GM23338 (cell line): ENCODE measurements at regions not wholly inside any gene's neighbourhood (a gene's known extent, or its start where the extent isn't known, plus 50 kb on each side); places are given as distances from the start of the nearest gene placed in this dataset.

Experiments
- ATAC-seq: fragments of 200-7000 bp; cut with Tn5 transposase; 3 replicates; pipeline ENCODE4 v1.9.1; 2020
- DNase-seq: peaks from one replicate; pipeline ENCODE4 v3.0.0-alpha.2; 2015; ENCODE audit warnings: low spot score
- H2AFZ ChIP-seq: fragments of 200-600 bp; sonication (generic); 2 replicates; pipeline ENCODE4 v1.8.0; 2016; ENCODE audit warnings: antibody characterized with exemption, mild to moderate bottlenecking, moderate library complexity
- H3F3A ChIP-seq: fragments of 200-600 bp; sonication (generic); replicated peaks from 2 replicates; pipeline ENCODE4 v1.8.0; 2017; ENCODE audit warnings: antibody characterized with exemption, mixed run types, low read depth
- H3K27ac ChIP-seq: fragments of 200-600 bp; sonication (generic); 2 replicates; pipeline ENCODE4 v1.6.1; 2016; ENCODE audit warnings: low read depth
- H3K27me3 ChIP-seq: fragments of 200-600 bp; sonication (generic); 2 replicates; pipeline ENCODE4 v1.8.0; 2016; ENCODE audit warnings: mild to moderate bottlenecking, mixed run types, moderate library complexity; ENCODE audit not compliant: insufficient read depth
- H3K36me3 ChIP-seq: fragments of 200-600 bp; sonication (generic); 2 replicates; pipeline ENCODE4 v1.8.0; 2016; ENCODE audit warnings: mild to moderate bottlenecking; ENCODE audit not compliant: insufficient read depth
- H3K4me1 ChIP-seq: fragments of 200-600 bp; sonication (generic); 2 replicates; pipeline ENCODE4 v1.8.0; 2016; ENCODE audit warnings: mild to moderate bottlenecking, moderate library complexity; ENCODE audit not compliant: insufficient read depth
- H3K4me2 ChIP-seq: fragments of 200-600 bp; sonication (generic); 2 replicates; pipeline ENCODE4 v1.7.1; 2017; ENCODE audit warnings: mixed run types
- H3K4me3 ChIP-seq: fragments of 200-600 bp; sonication (generic); 2 replicates; pipeline ENCODE4 v1.6.1; 2016; ENCODE audit warnings: mixed run types
- H3K79me2 ChIP-seq: fragments of 200-600 bp; sonication (generic); replicated peaks from 2 replicates; pipeline ENCODE4 v1.8.0; 2017; ENCODE audit warnings: mild to moderate bottlenecking; ENCODE audit not compliant: insufficient read depth
- H3K9me2 ChIP-seq: fragments of 200-600 bp; sonication (generic); 2 replicates; pipeline ENCODE4 v1.8.0; 2017; ENCODE audit not compliant: insufficient read depth
- H4K20me1 ChIP-seq: fragments of 200-600 bp; sonication (generic); replicated peaks from 2 replicates; pipeline ENCODE4 v1.8.0; 2017; ENCODE audit warnings: mild to moderate bottlenecking; ENCODE audit not compliant: insufficient read depth
- H3K27ac Mint-ChIP-seq: 2 replicates; pipeline ENCODE4 v1.8.0; 2020; ENCODE audit warnings: inconsistent platforms, mild to moderate bottlenecking, moderate library complexity, mixed read lengths
- H3K27me3 Mint-ChIP-seq: 3 replicates; pipeline ENCODE4 v1.8.0; 2022; ENCODE audit warnings: low read depth, mild to moderate bottlenecking, moderate library complexity, mixed read lengths, inconsistent platforms; ENCODE audit not compliant: insufficient read depth, poor library complexity
- H3K36me3 Mint-ChIP-seq: 3 replicates; pipeline ENCODE4 v1.8.0; 2021; ENCODE audit warnings: low read depth, mild to moderate bottlenecking, inconsistent platforms, moderate library complexity, mixed read lengths
- H3K4me1 Mint-ChIP-seq: 3 replicates; pipeline ENCODE4 v1.8.0; 2020; ENCODE audit warnings: mild to moderate bottlenecking, inconsistent platforms, mixed read lengths
- H3K4me3 Mint-ChIP-seq: 3 replicates; pipeline ENCODE4 v1.8.0; 2021; ENCODE audit warnings: moderate library complexity, mild to moderate bottlenecking, inconsistent platforms, mixed read lengths
- H3K9me3 Mint-ChIP-seq: 3 replicates; pipeline ENCODE4 v1.8.0; 2020; ENCODE audit warnings: moderate library complexity, mild to moderate bottlenecking, inconsistent platforms, mixed read lengths
- CREB1 ChIP-seq: fragments of 250-450 bp; sonication (Bioruptor Pico); IDR thresholded peaks from 2 replicates; pipeline ENCODE4 v1.5.0; 2020; ENCODE audit warnings: low read depth, mild to moderate bottlenecking, moderate library complexity
- CTCF ChIP-seq, 2 experiments: fragments of 200-600 bp in 1 of 2; sonication (generic) in 1 of 2; conservative IDR thresholded peaks; 2 replicates each; pipeline versions ENCODE4 v1.5.1 to v1.6.1; 2016 to 2017; ENCODE audit warnings: antibody characterized with exemption in 2 of 2, low read depth in 2 of 2, mild to moderate bottlenecking in 2 of 2, moderate library complexity in 1 of 2
- ETS1 ChIP-seq: IDR thresholded peaks from 2 replicates; pipeline ENCODE4 v1.6.1; 2016; ENCODE audit warnings: antibody characterized with exemption
- EZH2 ChIP-seq: fragments of 200-600 bp; sonication (generic); IDR thresholded peaks from one replicate; pipeline ENCODE4 v1.8.0; 2017; ENCODE audit warnings: antibody characterized with exemption, mild to moderate bottlenecking, low read depth; ENCODE audit not compliant: unreplicated experiment
- EZH2phosphoT487 ChIP-seq: fragments of 200-600 bp; sonication (generic); IDR thresholded peaks from one replicate; pipeline ENCODE4 v1.8.1; 2018; ENCODE audit warnings: antibody characterized with exemption; ENCODE audit not compliant: unreplicated experiment
- JUNB ChIP-seq: IDR thresholded peaks from one replicate; pipeline ENCODE4 v1.6.1; 2016; ENCODE audit warnings: antibody characterized with exemption; ENCODE audit not compliant: unreplicated experiment
- NANOG ChIP-seq: IDR thresholded peaks from 2 replicates; pipeline ENCODE4 v1.6.1; 2016; ENCODE audit warnings: antibody characterized with exemption, borderline replicate concordance
- POLR2AphosphoS5 ChIP-seq: IDR thresholded peaks from 2 replicates; pipeline ENCODE4 v1.6.1; 2016; ENCODE audit warnings: antibody characterized with exemption, low read depth
- REST ChIP-seq: IDR thresholded peaks from one replicate; pipeline ENCODE4 v1.6.1; 2018; ENCODE audit warnings: antibody characterized with exemption; ENCODE audit not compliant: unreplicated experiment
- STAT1 ChIP-seq: IDR thresholded peaks from one replicate; pipeline ENCODE4 v1.6.1; 2016; ENCODE audit warnings: antibody characterized with exemption; ENCODE audit not compliant: unreplicated experiment
- ZNF114 ChIP-seq: fragments of 250-450 bp; sonication (Bioruptor Pico); IDR thresholded peaks from 2 replicates; pipeline ENCODE4 v1.5.0; 2020; ENCODE audit warnings: mild to moderate bottlenecking, moderate library complexity
- ZNF331 ChIP-seq: fragments of 250-450 bp; sonication (Bioruptor Pico); IDR thresholded peaks from 2 replicates; pipeline ENCODE4 v1.5.0; 2020; ENCODE audit warnings: low read depth, mild to moderate bottlenecking, moderate library complexity
- ZNF462 ChIP-seq: fragments of 250-450 bp; sonication (Bioruptor Pico); IDR thresholded peaks from 2 replicates; pipeline ENCODE4 v1.5.0; 2020; ENCODE audit warnings: mild to moderate bottlenecking, moderate library complexity

- Histone ChIP-seq H3K4me3 (no peak overlapping the region), H3K27ac (no peak overlapping the region), H3K36me3 (peaks cover 9% of the 10 kb centered on the region; the same call in 1 of the 2 replicates), H3K4me2 (no peak overlapping the region), H3K27me3 (no peaks in the 10 kb centered on the region), H3K79me2 (no peaks in the 10 kb centered on the region), H2AFZ (no peak overlapping the region), H3F3A (no peaks in the 10 kb centered on the region), H3K9me2 (no peaks in the 10 kb centered on the region), H3K4me1 (no peaks in the 10 kb centered on the region), H4K20me1 (no peaks in the 10 kb centered on the region)
- no peaks in the 10 kb centered on the region for H3K27me3 Mint-ChIP-seq
- no peaks in the 10 kb centered on the region; the same call in 2 of the 3 replicates for H3K4me1 Mint-ChIP-seq
- H3K4me3 Mint-ChIP-seq, result no peak overlapping the region
- ATAC-seq (no peak), DNase-seq (no peak)
- peaks cover 74% of the 10 kb centered on the region for H3K9me3 Mint-ChIP-seq
- TF ChIP-seq NANOG (no peak), REST (no peak), EZH2 (no peak), JUNB (no peak), ZNF114 (CRISPR knock-in tag) (no peak), CTCF (conservative IDR thresholded peaks at IDR 0.05; ENCODE audit: low read depth in 2 of 2) (no peak), EZH2phosphoT487 (no peak), CREB1 (CRISPR knock-in tag) (no peak), ZNF462 (no peak), POLR2AphosphoS5 (no peak), STAT1 (no peak), ETS1 (no peak), ZNF331 (no peak)
- no peak overlapping the region for H3K27ac Mint-ChIP-seq
- peaks cover 3% of the 10 kb centered on the region; the same call in 2 of the 3 replicates for H3K36me3 Mint-ChIP-seq
These were observed 656.0 kb upstream of the GRM7 start for GRCh38 chr3:6204891-6205290.
